CD4-positive, CD25-positive, alpha-beta regulatory T cell (primary cell): ENCODE measurements at regions not wholly inside any gene's neighbourhood (a gene's known extent, or its start where the extent isn't known, plus 50 kb on each side); places are given as distances from the start of the nearest gene placed in this dataset.
"Not testable (repeated sequence)": the region's sequence is repeated elsewhere in the genome, so short reads cannot be mapped to it uniquely, and the experiment has no call there.

ENCODE experiments used
- ATAC-seq, 2 donors: fragments of 150-1000 bp; cut with Tn5 transposase; one replicate each; pipeline ENCODE4 v1.10.0; 2021; ENCODE audit warnings: low read depth in 2 of 2, moderate number of reproducible peaks in 2 of 2, moderate library complexity in 1 of 2
- DNase-seq, 3 donors: peaks; one replicate each; pipeline versions ENCODE4 v3.0.0 to v3.0.0-alpha.2; 2012 to 2022; ENCODE audit warnings: mixed read lengths in 1 of 3
- H3K27ac ChIP-seq: one replicate; pipeline ENCODE4 v1.7.0; 2013; ENCODE audit warnings: mild to moderate bottlenecking, low read length; ENCODE audit not compliant: insufficient read depth, poor library complexity, severe bottlenecking
- H3K27me3 ChIP-seq: one replicate; pipeline ENCODE4 v1.7.0; 2013; ENCODE audit warnings: low read length; ENCODE audit not compliant: control insufficient read depth, insufficient read depth
- H3K36me3 ChIP-seq: one replicate; pipeline ENCODE4 v1.7.0; 2013; ENCODE audit warnings: mild to moderate bottlenecking, low read length, moderate library complexity; ENCODE audit not compliant: control insufficient read depth, insufficient read depth
- H3K4me1 ChIP-seq: 2 replicates; pipeline ENCODE4 v1.7.0; 2013; ENCODE audit warnings: mild to moderate bottlenecking, low read length; ENCODE audit not compliant: insufficient read depth, control insufficient read depth, poor library complexity, severe bottlenecking
- H3K4me3 ChIP-seq: one replicate; pipeline ENCODE4 v1.7.0; 2013; ENCODE audit warnings: low read depth, mild to moderate bottlenecking, low read length, moderate library complexity
- H3K9me3 ChIP-seq, 2 experiments: 1 replicate in 1 of 2; 2 replicates in 1 of 2; pipeline ENCODE4 v1.7.0; 2013; ENCODE audit warnings: low read length in 2 of 2, mild to moderate bottlenecking in 1 of 2, moderate library complexity in 1 of 2; ENCODE audit not compliant: control insufficient read depth in 2 of 2
- H3K27ac Mint-ChIP-seq, 3 donors: one replicate each; pipeline ENCODE4 v1.8.0; 2020 to 2022; ENCODE audit warnings: mild to moderate bottlenecking in 3 of 3, mixed read lengths in 3 of 3, moderate library complexity in 2 of 3
- H3K27me3 Mint-ChIP-seq: one replicate; pipeline ENCODE4 v1.8.0; 2022; ENCODE audit warnings: mild to moderate bottlenecking, mixed read lengths
- H3K36me3 Mint-ChIP-seq: one replicate; pipeline ENCODE4 v1.8.0; 2020; ENCODE audit warnings: mixed read lengths
- H3K4me1 Mint-ChIP-seq, 4 donors: one replicate each; pipeline ENCODE4 v1.8.0; 2020 to 2022; ENCODE audit warnings: mixed read lengths in 4 of 4, mild to moderate bottlenecking in 1 of 4
- H3K4me3 Mint-ChIP-seq, 4 donors: one replicate each; pipeline ENCODE4 v1.8.0; 2020 to 2022; ENCODE audit warnings: mild to moderate bottlenecking in 4 of 4, mixed read lengths in 4 of 4, moderate library complexity in 3 of 4
- H3K9me3 Mint-ChIP-seq, 7 donors: one replicate each; pipeline ENCODE4 v1.8.0; 2020 to 2022; ENCODE audit warnings: mixed read lengths in 7 of 7, mild to moderate bottlenecking in 3 of 7, moderate library complexity in 2 of 7

DNA sequence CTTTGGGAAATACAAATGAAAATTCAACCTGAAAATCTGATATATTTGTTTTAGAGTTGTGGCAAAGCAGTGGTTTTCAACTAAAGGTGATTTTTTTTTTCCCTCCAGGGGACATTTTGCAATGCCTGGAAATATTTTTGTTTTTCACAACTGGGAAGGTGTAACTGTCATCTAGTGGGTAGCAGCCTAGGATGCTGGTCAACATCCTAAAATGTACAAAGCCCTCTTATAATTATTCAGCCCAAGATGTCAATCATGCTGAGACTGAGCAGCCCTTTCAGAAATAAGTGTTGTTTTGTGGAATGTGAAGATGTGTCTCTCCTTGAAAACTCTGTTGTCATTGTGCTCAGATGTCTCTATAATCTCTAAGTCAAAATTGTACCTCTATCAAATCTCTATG, 95.2 kb upstream of the NCAM2 start:
- no peaks in the 10 kb centered on the region for H3K27me3 ChIP-seq
- Mint-ChIP-seq H3K9me3 (peaks cover 3 to 16% (median 4%) of the 10 kb centered on the region in 7 donors), H3K4me3 (no peak overlapping the region), H3K27me3 (no peaks in the 10 kb centered on the region), H3K36me3 (no peaks in the 10 kb centered on the region), H3K4me1 (no peaks in the 10 kb centered on the region), H3K27ac (no peak overlapping the region)
- peaks cover 0 to 3% of the 10 kb centered on the region in 2 experiments for H3K9me3 ChIP-seq
- ATAC-seq (no peak), DNase-seq (no peak)
- no peak overlapping the region for H3K4me3 ChIP-seq
- no peaks in the 10 kb centered on the region for H3K36me3 ChIP-seq
- no peaks in the 10 kb centered on the region for H3K4me1 ChIP-seq
- H3K27ac ChIP-seq, result no peak overlapping the region

GRCh38 chr21:20927555-20927954, 70.7 kb upstream of the NCAM2 start:
- not testable (repeated sequence) for H3K9me3 ChIP-seq, H3K27ac ChIP-seq, H3K4me1 Mint-ChIP-seq, H3K4me3 ChIP-seq, ATAC-seq, H3K36me3 ChIP-seq, H3K27me3 ChIP-seq, H3K4me3 Mint-ChIP-seq, H3K27me3 Mint-ChIP-seq, H3K27ac Mint-ChIP-seq, DNase-seq, H3K36me3 Mint-ChIP-seq, H3K4me1 ChIP-seq
- peaks cover 2 to 25% (median 11%) of the 10 kb centered on the region in 7 donors for H3K9me3 Mint-ChIP-seq

- H3K36me3 Mint-ChIP-seq, result no peaks in the 10 kb centered on the region
These were observed 55.7 kb upstream of the NCAM2 start for GRCh38 chr21:20942523-20942922.

GRCh38 chr21:20943561-20943997, 54.6 kb upstream of the NCAM2 start:
- no peak for ATAC-seq
- Mint-ChIP-seq H3K4me3 (no peak overlapping the region), H3K36me3 (no peaks in the 10 kb centered on the region), H3K27me3 (no peaks in the 10 kb centered on the region), H3K4me1 (peaks cover 0 to 2% (median 0%) of the 10 kb centered on the region in 4 donors), H3K27ac (no peak overlapping the region), H3K9me3 (peaks cover 1 to 17% (median 4%) of the 10 kb centered on the region in 7 donors)
- no peaks in the 10 kb centered on the region for H3K36me3 ChIP-seq
- peaks cover 0 to 19% of the 10 kb centered on the region in 2 experiments for H3K9me3 ChIP-seq
- no peaks in the 10 kb centered on the region for H3K4me1 ChIP-seq
- no peak for DNase-seq
- no peak overlapping the region for H3K4me3 ChIP-seq
- no peaks in the 10 kb centered on the region for H3K27me3 ChIP-seq
- H3K27ac ChIP-seq, result no peak overlapping the region

More at GRCh38 chr21:20942523-20942922, 55.7 kb upstream of the NCAM2 start:
- H3K4me1 ChIP-seq, result no peaks in the 10 kb centered on the region
- Mint-ChIP-seq H3K27ac (no peak overlapping the region), H3K9me3 (peaks cover 1 to 17% (median 6%) of the 10 kb centered on the region in 7 donors), H3K4me1 (peaks cover 0 to 2% (median 0%) of the 10 kb centered on the region in 4 donors), H3K27me3 (no peaks in the 10 kb centered on the region), H3K4me3 (no peak overlapping the region)
- DNase-seq (no peak), ATAC-seq (no peak)
- H3K36me3 ChIP-seq, result no peaks in the 10 kb centered on the region
- H3K27me3 ChIP-seq, result no peaks in the 10 kb centered on the region
- H3K4me3 ChIP-seq, result no peak overlapping the region
- H3K9me3 ChIP-seq, result peaks cover 0 to 19% of the 10 kb centered on the region in 2 experiments
- H3K27ac ChIP-seq, result no peak overlapping the region

GRCh38 chr21:20944139-20944538, 54.1 kb upstream of the NCAM2 start:
- no peak overlapping the region for H3K4me3 ChIP-seq
- no peaks in the 10 kb centered on the region for H3K4me1 ChIP-seq
- H3K27ac ChIP-seq, result no peak overlapping the region
- H3K27ac Mint-ChIP-seq, result no peak overlapping the region
- no peaks in the 10 kb centered on the region for H3K27me3 Mint-ChIP-seq
- no peaks in the 10 kb centered on the region for H3K4me1 Mint-ChIP-seq
- H3K4me3 Mint-ChIP-seq, result no peak overlapping the region
- H3K9me3 Mint-ChIP-seq, result peaks cover 3 to 13% (median 7%) of the 10 kb centered on the region in 7 donors
- no peaks in the 10 kb centered on the region for H3K36me3 ChIP-seq
- ATAC-seq (no peak), DNase-seq (no peak)
- H3K36me3 Mint-ChIP-seq, result no peaks in the 10 kb centered on the region
- H3K27me3 ChIP-seq, result no peaks in the 10 kb centered on the region
- H3K9me3 ChIP-seq, result peaks cover 0 to 16% of the 10 kb centered on the region in 2 experiments

DNA sequence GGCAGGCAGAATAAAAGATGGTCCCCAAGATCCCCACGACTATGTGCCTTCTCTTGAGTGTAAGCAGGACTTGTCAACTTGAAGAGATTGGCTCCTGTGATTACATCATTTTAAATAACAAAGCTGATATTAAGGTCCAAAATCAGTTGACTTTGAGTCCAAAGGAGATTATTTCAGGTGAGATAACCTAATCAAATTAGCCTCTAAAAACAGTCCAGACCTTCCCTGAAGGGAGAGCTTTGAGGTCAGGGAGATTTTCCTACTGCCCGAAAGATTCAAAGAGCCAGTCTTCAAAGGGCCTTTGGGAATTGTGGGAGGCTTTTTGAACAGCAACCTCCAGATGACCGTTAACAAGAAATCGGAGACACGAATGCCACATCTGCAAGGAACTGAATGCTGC, 51.5 kb upstream of the NCAM2 start:
- Histone ChIP-seq H3K4me1 (no peaks in the 10 kb centered on the region), H3K27ac (no peak overlapping the region), H3K36me3 (no peaks in the 10 kb centered on the region), H3K9me3 (peaks cover 2 to 7% of the 10 kb centered on the region in 2 experiments), H3K4me3 (no peak overlapping the region), H3K27me3 (no peaks in the 10 kb centered on the region)
- Mint-ChIP-seq H3K9me3 (peaks cover 3 to 7% (median 3%) of the 10 kb centered on the region in 7 donors), H3K4me1 (no peaks in the 10 kb centered on the region), H3K4me3 (no peak overlapping the region), H3K36me3 (no peaks in the 10 kb centered on the region), H3K27me3 (no peaks in the 10 kb centered on the region), H3K27ac (no peak overlapping the region)
- ATAC-seq, result no peak
- DNase-seq, result no peak
